Hematopoietic multipotent progenitor cell (in vitro differentiated cells): ENCODE measurements at regions not wholly inside any gene's neighbourhood (a gene's known extent, or its start where the extent isn't known, plus 50 kb on each side); places are given as distances from the start of the nearest gene placed in this dataset.
"Not testable (repeated sequence)": the region's sequence is repeated elsewhere in the genome, so short reads cannot be mapped to it uniquely, and the experiment has no call there.

Source experiments
- DNase-seq, 3 donors: peaks; one replicate each; pipeline ENCODE4 v3.0.0-alpha.2; 2011 to 2015; ENCODE audit warnings: low read depth in 2 of 3, low spot score in 2 of 3

DNA sequence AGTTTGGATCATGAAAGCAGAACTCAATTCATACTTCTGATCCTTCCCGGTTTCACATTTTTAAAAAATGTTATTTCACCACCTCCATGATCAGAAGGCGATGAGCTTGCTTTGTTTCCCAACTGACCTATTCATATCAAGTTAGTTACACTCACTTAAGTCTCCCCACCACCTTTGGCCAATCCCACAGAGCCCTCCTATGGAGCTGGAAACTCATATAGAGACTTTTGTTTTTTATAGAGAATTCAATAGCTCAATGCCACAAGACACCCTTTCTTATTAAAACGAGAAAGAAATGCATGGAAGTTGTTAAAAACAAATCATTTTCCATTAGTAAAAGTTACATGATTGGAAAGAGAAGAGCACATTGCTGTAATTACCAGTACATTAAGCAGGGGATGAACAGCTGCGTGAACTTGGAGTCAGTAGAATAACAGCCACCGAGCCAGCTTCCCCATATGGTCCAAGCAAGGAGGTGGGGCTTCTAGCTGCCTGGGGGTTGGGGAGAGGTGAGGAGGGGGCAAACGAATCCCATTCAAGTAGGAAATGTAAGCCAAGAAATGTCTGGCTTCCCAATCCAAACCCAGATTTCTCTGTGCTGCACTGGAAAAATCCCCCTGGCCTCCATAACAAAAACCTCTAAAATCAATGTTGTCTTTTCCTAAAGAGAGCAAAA lies 614.5 kb downstream of the IRS1 start:
- DNase-seq, result peak in 1 of 3 donors; percentile 5

DNA sequence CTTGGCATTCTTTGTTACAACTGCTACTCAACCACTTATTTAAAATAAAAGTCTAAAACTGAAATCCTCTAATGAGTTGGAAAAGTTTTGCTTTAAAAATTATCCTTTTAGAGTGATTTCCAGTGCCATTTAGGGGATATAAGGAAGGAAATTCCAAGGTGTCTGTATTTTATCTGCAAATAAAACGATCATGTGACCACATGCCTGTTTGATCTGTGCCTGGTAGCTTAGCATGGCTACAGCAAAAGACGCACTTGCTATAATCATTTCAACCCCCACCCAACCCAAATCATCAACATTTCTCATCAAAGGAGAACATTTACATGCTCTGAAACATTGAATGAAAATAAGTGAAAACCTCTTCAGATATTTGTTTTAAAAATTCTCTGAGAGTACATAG lies 615.1 kb downstream of the IRS1 start:
- DNase-seq, result no peak

DNA sequence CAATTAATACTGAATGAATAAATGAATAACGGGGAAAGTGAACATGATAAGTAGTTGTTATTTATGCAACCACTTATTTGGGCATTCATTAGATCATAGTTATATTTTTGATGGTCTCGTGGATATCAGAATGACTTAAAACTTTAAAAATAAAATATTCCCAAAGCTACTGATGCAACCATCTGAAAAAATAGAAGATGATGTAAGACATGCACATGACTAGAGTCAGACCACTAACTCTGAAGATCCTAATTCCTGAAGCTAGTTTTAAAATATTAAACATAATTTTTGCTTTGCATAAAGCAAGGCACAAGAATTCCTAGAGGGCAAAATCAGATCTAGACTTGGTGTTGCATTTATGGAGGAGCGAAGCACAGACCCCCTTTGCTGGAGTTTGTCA lies 616.1 kb downstream of the IRS1 start:
- DNase-seq, result no peak

DNA sequence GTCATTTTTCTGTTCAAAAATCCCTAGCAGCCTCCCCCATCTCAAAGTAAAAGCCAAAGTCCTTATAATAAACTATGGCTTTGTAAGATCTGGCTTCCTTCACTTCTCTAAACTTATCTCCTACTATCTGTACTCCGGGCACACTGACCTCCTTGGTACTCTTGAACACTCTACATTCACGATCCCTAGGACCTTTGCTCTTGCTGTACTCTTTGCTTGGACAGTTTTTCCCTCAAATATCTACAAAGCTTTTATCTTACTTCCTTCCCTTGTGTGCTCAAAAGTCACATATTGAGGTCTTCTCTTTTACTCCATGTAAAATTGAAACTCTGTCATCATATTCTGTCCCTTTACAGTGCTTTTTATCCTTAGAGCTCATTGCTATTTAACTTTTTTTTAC lies 616.6 kb downstream of the IRS1 start:
- no peak for DNase-seq

DNA sequence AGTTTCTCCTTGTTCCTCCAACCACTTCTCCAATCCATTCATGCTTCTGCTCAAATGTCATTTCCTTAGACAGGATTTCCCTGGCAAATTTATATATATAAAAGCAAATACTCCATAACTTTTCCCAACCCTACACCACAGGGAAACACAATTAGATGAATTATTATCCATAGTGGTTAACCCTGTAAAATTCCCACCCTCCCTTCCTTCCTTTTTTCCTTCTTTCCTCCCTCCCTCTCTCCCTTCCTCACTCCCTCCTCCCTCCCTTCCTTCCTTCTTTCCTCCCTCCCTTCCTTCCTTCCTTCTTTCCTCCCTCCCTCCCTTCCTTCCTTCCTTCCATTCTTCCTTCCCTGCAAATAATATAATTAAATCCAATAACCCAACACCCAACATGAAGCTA lies 617.7 kb downstream of the IRS1 start:
- no peak for DNase-seq

DNA sequence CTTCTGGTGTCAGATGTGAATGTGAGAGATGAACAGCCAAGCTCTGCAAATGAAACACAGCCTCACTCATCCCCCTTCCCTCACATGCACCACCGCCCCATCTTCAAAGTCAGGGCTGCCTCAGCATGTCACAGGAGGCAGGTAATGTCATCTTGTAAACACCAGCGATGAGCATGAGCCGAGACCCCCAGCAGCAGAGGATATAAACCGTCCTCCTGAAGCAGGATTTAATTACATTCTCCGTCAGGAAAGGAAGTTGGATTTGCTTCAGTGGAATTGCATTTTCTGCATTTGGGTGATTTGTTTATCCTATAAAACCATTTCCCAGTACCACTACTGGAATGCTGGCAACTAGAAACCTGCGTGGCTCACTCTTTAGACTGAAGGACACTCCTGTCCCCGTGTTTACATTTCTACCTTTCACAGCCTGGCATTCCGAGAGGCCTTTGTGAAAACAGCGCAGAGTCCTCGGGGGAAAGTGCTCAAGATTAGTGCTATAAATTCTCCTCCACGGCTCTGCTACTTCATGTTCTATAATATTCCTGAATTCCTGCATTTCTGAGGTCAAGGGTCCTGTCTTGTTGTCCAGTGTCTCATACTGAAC lies 619.2 kb downstream of the IRS1 start:
- no peak for DNase-seq

DNA sequence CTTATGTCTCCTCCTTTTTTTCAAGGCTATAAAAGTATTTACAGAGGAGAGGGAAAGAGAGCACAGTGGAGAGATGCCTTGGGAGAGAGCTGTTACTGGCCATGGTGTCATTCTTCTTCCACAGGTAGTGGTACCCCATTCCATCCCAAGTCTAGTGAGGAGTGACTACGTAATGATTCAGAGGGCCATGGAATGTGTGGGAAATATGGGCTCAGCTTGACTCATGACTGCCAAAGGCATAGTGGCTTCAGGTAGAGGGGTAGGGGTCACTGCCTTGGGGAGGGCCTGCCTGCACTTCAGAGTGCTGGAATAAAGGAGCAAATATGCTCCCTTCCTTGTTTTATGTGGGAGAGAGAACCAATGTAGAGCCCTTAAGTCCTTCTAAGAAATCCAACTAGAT lies 620.6 kb downstream of the IRS1 start:
- no peak for DNase-seq

DNA sequence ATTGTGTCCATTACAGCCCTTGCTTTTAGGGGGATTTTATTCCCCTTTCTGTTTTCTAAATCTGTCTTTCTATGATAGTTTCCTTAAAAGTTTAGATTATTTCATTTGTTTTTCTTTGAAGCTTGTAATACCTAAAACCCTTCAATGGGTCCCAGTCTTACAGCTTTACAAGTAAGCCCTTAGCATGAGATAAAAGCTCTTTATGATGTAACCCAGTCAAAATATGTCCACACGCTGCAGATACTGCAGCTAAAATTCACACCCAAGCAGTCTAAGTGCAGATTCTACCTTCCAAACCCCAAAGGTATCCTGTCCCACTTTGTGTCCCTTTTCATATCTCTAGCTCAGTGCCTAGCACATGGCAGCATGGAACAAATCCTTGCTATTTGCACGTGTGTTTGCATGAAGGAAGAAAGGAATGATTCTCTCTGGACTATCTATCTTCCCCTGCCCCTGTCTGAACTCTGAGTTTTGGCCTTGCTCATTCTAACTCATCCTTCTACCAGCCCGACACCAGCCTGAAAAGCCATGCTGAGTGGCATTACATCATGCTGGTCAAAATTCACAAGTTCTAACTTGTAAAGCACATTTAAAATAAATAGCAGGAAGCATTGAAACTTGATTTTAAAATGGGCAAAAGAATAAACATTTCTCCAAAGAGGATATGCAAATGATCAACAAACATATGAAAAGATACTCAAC lies 623.2 kb downstream of the IRS1 start:
- DNase-seq, result no peak

DNA sequence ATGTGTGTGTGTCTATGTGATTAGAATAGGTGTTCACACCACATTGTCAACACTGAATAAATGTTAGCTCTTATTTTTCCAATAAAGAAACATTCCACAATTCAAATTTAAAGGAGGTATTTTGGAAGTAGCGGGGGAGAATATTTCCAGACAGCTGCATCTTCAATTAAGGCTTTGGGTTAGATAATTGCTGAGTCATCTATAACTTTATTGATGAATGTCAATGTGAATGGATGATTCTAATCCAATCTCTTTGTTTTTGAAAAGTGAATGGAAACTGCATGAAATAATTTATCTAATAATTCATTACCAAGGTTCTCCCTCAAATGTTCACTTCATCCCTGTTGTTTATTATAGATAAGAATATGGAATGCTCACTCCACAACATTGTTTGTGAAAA lies 625.2 kb downstream of the IRS1 start:
- DNase-seq, result no peak

DNA sequence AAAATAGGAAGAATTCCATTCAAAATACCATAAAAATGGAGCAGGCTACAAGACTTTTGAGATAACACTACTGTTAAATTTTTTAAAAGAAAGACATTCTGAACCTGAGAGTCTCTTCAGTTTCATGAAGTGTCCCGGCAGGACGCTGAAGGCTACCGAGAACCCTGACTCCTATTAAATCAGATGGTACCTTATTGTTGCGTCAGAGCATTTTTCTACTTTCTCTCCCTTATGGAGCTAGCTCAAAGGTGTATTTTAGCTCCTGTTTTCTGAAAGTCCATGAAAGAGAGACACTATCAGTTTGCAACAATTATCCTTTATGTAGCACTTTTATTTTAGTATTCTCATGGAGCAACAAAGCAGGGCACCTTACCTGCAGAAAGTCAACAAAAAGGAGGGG lies 626.7 kb downstream of the IRS1 start:
- DNase-seq, result no peak

DNA sequence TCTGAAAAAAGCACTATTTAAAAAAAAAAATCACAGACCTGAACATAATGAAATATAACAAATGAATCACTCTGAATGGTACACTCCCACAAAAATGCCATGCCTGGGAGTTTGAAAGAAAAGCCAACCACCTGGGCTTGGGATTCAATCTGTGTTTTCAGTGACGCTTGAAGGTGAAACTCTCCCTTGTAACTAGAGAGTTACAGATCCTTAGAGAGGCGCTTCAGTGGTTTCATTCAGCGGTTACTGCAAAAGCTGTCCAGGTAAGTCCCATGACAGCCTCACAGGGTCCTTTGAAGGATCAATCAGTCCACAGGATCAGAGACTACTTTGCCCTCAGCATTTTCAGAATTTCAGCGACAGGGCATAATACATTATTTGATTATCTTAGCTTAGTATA lies 627.3 kb downstream of the IRS1 start:
- no peak for DNase-seq

DNA sequence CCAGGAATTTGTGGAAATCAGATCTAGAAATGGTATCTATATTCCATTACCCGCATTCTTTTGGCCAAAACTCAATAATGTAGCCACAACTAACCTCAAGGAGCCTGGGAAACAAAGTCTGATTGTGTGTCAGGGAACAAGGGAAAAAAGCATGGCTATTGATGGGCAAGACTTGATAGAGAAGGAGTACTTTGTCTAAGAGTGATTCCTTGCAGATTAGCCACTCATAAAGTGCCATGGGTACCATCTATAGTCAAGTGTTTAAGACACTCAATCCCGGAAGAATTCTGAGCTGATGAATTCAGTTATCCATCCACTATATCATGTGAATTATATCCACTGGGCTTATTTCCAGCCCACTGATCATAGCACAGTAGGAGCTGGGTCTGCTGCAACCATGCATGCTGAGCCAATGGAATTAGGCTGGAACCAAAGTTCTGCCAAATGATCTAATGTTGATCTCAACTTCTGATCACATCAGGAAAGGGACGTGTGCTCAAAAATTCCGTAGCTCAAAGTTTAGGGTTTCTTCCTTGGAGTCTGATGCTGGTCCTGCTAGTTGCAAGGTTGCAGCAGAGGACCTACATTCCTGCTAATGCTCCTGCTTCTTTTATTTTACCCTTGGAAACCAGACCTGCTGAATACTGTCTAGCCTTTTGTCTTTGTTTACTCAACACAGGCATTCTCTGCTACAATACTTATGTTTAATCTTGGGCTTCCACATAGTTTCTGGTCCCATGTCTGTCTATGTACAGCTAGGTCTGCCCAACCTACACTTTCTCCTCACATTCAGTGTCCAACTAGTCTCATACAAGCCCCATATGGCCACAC lies 629.7 kb downstream of the IRS1 start:
- no peak for DNase-seq

DNA sequence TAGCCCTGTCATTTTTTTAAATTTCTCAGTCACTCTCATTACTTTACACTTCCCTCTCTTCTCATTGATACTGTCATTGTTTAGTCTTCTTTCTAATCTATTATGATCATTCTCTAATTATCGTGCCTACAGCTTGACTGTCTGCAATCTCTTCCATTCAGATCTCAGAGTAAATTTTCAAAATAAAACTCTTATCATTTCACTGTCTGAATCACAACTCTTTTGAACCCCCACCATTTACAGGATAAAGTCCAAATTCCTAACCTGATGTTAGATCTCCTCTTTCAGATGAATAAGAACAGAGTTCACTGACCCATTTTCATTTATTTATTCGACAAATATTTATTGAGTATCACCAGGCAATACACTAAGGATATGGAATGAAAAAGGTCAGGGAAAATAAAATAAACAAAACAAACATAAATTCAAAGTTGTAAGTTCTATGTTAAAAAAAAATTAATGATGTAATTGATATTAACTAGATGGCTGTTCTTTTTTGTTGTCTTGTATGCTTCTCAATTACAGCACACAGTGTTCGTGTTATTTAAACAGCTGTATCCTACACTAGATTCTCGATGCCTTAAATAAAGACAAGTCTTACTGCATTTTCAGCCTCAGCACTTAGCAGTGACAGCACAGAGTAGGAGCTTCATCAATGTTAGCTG lies 631.0 kb downstream of the IRS1 start:
- DNase-seq, result no peak

DNA sequence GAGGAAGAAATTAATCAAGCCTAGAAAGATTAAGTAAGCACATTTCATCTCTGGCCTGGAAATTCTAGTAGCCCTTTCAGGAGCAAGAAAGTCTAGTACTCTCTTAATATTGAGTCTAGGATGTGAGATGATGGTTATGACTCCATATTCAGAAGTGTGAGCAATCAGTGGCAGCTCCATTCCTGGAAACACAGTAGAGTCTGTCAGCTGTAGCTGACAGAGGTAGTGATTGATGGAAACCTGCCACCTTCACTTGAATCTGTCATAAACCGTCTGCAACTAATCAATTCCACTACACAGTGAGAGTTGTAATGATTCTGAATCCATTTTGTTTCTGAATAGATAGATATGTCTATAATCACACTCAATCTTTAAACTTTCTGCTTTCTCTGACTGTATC lies 635.1 kb downstream of the IRS1 start:
- no peak for DNase-seq

DNA sequence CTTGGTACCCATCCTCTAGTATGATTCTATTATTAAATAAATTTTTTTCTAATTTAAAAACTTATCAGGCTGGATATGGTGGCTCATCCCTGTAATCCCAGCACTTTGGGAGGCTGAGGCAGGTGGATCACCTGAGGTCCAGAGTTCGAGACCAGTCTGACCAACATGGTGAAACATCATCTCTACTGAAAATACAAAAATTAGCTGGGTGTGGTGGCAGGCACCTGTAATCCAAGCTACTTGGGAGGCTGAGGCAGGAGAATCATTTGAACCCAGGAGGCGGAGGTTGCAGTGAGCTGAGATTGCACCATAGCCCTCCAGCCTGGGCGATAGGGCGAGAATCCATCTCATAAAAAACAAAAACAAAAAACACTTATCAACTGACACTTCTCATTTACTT lies 639.0 kb downstream of the IRS1 start:
- not testable (repeated sequence) for DNase-seq

DNA sequence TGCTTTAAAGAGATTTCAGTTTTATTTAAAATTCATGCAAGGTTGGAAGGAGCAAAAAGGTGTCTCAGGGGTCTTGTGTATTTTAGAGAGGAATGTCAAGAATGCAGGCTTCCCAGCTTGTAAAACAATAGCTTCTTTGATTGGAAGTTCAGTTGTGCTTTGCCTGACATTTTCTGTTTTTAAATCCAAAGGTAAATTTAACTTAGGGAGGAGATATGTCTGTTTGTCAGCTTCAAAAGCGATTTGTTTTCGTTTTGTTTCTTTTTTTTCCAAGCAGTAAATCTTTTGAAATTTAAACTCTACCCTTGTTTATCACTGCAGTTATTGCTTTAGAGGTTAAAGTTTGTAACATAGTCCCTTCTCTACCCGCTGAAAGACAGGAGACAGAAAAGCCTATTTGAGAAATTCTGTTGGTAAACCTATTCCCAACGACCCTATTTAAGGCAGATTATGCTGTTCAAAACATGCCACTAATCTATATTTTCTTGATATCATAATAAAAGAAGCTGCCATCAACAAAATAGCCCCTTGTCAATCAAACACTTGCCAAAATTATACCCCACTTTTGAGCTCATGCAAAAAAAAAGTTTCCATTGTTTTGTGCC lies 639.6 kb downstream of the IRS1 start:
- no peak for DNase-seq

DNA sequence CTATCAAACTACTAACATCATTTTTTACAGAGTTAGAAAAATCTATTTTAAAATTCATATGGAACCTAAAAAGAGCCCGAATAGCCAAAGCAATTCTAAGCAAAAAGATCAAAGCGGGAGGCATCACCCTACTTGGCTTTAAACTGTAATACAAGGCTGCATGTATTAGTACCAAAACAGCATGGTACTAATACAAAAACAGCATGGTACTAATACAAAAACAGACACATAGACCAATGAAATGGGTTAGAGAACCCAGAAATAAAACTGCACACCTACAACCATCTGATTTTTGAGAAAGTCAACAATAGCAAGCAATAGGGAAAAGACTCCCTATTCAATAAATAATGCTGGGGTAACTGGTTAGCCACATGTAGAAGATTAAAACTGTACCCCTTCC lies 640.7 kb downstream of the IRS1 start:
- DNase-seq, result no peak

DNA sequence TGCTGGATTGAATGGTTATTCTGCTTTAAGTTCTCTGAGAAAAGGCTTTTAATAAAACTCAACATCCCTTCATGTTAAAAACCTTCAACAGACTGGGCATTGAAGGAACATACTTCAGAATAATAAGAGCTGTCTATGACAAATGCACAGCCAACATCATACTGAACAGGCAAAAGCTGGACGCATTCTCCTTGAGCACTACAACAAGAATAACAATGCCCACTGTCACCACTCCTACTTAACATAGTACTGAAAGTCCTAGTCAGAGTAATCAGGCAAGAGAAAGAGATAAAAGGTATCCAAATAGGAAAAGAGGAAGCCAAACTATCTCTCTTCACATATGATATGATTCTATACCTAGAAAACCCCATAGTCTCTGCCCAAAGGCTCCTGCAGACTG lies 641.4 kb downstream of the IRS1 start:
- no peak for DNase-seq

DNA sequence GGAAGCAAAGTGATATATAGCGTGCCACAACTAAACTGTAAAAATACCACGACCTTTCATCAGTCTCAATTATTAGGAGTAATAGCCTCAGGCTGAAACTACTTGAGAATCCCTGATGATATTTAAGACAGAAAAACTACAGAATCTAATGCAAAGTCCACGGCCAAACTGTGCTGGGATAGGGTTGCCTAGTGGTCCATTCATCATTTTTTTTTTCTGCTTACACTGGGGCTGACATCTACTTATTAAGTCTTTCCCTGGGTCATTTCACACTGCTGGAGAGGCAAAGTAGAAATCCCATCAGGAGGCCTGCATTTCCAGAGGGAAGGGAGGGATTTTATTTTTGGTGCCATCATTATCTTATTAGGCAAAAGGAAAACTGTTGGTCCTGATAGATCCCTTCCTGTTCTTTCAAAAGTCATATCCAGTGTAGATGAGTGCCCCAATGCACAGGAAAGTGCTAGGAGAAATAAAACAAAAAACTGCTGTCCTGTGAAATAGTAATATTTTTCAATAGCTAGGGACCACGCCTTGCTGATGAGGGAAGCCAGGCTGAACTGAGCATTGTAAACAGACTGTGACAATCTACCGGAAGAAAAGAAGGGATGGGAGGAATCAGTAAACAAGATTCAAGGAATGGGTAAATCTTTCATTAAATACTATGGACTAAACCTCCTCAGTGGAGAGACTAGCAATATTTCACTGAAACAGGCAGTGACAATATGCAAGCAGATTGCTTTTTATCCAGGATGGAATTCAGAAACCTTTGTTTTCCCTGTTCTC lies 644.3 kb downstream of the IRS1 start:
- no peak for DNase-seq

DNA sequence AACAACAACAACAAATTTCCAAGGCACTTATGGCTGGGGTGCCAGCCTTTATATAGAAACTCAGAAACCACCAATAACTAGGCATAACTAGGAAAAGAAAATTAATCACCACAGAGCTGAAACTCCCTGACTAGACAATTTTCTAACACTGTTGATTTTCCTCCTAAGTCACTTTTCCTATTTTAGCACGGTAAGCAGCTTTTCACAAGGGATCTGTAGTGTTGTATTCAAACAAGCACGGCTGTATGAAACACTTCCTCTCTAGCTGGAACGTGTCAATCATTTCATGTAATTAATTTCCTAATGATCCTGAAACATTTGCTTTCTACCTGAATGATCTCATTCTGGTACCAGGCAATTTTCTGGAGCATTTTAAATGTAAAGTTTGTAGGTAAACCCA lies 645.0 kb downstream of the IRS1 start:
- DNase-seq, result no peak
